GM12892 (cell line): ENCODE measurements at regions not wholly inside any gene's neighbourhood (a gene's known extent, or its start where the extent isn't known, plus 50 kb on each side); places are given as distances from the start of the nearest gene placed in this dataset.

Experiments used
- DNase-seq: peaks from one replicate; pipeline ENCODE4 v3.0.0; 2011; ENCODE audit not compliant: insufficient read length
- FAIRE-seq: peaks from 2 replicates; lab custom pipeline; 2011; peaks lifted over from hg19 to GRCh38; lab: Jason Lieb, UNC
- POLR2A ChIP-seq: IDR thresholded peaks from 2 replicates; pipeline ENCODE4 v1.6.1; 2011; ENCODE audit warnings: low read depth, low read length, control low read depth
- POLR2AphosphoS5 ChIP-seq: IDR thresholded peaks from 2 replicates; pipeline ENCODE4 v1.6.1; 2011; ENCODE audit warnings: low read depth, low read length, control low read depth
- TAF1 ChIP-seq: IDR thresholded peaks from 2 replicates; pipeline ENCODE4 v1.6.1; 2011; ENCODE audit warnings: low read depth, mild to moderate bottlenecking, control low read depth, low read length, borderline replicate concordance

DNA sequence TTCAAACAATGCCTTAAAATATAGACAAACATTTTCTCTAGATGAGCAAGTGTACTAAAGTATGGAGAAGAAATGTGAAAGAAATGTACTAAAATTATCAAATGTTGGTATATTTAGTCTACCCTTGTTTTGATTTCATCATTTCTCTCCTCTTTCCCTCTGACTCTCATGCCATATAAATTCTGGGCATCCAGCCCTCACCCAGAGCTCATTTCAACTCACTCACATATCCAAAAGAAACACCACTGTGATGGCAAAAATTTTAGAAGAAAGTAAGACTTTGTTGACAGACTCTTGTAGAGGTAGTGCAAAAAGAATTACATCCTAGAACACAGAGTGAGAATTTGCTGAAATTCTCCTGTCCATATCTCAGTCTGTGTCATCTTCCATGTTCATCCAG is 377.8 kb upstream of the SUCLG2 start:
- TF ChIP-seq POLR2AphosphoS5 = no peak
- no peak for FAIRE-seq

GRCh38 chr3:68025189-68025588 is 370.8 kb upstream of the SUCLG2 start:
- FAIRE-seq = no peak
- DNase-seq = no peak
- TF ChIP-seq POLR2AphosphoS5 (no peak), TAF1 (no peak), POLR2A (no peak)

More for the DNA sequence above, 377.8 kb upstream of the SUCLG2 start:
- no peak for DNase-seq

DNA sequence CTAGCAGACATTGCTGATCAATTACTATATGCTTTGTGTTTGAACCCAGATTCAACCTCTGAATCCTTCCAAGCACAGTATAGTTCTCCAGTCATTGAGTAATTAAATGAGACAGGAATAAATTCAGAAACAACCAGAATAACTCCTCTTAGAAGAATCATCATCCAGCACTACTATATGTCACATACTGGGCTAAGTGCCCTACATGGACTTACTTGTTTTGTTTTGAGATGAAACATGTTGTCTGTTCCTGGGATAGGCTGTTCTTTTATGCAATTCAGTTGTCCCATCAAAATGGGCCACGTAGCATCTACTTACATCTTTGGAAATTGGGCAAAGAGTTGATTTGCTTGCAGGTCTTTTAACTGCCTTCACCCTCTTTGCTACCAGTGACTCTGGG is 365.5 kb upstream of the SUCLG2 start:
- no peak for DNase-seq

GRCh38 chr3:68018275-68018674 is 363.9 kb upstream of the SUCLG2 start:
- FAIRE-seq (no peak), DNase-seq (no peak)
- no peak for TF ChIP-seq POLR2A
- no peak for TF ChIP-seq POLR2AphosphoS5
- no peak for TF ChIP-seq TAF1

More for the DNA sequence above, 365.5 kb upstream of the SUCLG2 start:
- no peak for TF ChIP-seq POLR2AphosphoS5
- TF ChIP-seq TAF1 = no peak
- TF ChIP-seq POLR2A = no peak
- FAIRE-seq = no peak

DNA sequence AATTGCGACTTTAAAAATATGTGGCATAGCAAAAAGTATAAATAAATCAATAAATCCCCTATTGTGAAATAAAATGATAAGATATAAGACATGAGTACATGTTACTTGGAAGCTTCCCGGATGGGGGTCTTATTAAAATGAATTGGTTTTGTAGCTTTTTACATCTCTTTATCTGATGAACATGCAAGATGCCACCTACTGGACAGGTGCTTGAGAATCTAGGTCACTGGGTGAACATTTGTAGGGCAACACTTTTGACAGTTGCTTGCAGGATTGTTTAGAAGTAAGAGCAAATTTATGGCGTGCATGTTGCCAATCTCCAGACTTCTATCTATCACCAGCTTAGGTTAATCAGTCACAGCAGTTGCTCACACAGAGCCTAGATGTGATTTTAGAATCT is 362.7 kb upstream of the SUCLG2 start:
- no peak for TF ChIP-seq POLR2AphosphoS5
- TF ChIP-seq TAF1 = no peak
- TF ChIP-seq POLR2A = no peak
- no peak for FAIRE-seq
- no peak for DNase-seq

GRCh38 chr3:68009900-68010299 is 355.5 kb upstream of the SUCLG2 start:
- FAIRE-seq = no peak
- no peak for DNase-seq
- TF ChIP-seq POLR2A = no peak

- FAIRE-seq (no peak), DNase-seq (no peak)
- TF ChIP-seq TAF1 = no peak
- no peak for TF ChIP-seq POLR2AphosphoS5
- TF ChIP-seq POLR2A = no peak
These were observed 353.3 kb upstream of the SUCLG2 start for GRCh38 chr3:68007621-68008226.

DNA sequence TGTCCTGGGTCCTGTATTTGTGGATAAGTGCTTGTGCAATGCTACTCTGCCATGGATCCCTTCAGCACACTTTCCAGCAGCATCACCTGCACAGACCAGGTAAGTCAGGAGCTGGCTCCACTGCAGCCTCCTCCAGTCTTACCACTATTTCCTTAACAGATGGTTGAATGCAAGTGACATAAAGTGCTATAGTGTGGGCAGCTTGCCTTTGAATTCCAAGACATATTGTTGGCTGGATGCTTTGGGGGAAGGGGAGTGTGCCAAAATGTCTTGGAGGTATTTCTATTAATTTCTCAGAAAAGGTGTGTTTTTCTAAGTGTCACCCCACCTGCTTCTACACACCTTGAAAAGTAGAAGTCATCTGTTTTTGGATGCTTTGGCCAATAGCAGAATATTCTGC is 352.2 kb upstream of the SUCLG2 start:
- TF ChIP-seq TAF1 (no peak), POLR2A (no peak), POLR2AphosphoS5 (no peak)
- FAIRE-seq = no peak
- DNase-seq = no peak

- TF ChIP-seq POLR2AphosphoS5 = no peak
- TF ChIP-seq TAF1 = no peak
- TF ChIP-seq POLR2A = no peak
- FAIRE-seq = no peak
- DNase-seq = no peak
These were observed 349.7 kb upstream of the SUCLG2 start for GRCh38 chr3:68004091-68004490.

- DNase-seq = no peak
- FAIRE-seq = no peak
- TF ChIP-seq POLR2AphosphoS5 (no peak), TAF1 (no peak), POLR2A (no peak)
These were observed 343.9 kb upstream of the SUCLG2 start for GRCh38 chr3:67998281-67998680.

DNA sequence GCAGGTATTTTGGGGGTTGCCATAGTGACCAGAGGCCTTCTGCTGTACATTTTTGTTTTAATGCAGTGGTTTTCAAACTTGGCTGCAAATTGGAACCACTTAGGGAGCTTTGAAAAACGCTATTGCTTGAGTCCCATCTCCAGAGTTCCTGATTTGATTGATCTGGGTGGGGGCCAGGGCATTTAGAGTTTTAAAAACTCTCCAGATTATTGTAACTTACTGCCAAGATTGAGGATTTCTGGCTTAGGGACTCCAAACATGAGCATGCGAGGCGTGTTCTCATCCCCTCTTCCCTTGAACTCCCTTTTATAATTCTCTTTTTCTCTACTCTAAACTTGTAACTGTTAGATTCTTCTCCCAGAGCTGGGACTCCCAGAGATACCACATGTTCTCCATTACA is 340.8 kb upstream of the SUCLG2 start:
- DNase-seq (no peak), FAIRE-seq (no peak)
- TF ChIP-seq POLR2A (no peak), TAF1 (no peak), POLR2AphosphoS5 (no peak)

DNA sequence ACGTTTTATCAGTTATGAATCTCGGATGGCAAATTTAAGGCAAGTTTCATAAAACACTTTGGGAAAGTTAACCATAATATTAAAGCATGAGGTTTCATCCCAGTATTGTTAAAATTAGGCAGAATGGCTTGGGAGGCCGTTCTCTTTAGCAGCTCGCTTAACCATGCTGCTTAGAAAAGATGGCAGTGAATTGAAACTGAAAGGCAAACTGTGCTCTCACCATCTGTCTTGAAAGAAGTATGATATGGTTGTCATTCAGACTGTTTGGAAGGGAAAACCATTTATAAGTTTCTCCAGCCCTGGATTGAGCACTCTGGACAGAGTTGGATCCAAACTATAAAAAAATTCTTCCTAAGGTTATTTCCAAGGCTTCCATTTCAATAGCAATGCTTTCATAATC is 332.3 kb upstream of the SUCLG2 start:
- no peak for TF ChIP-seq TAF1
- TF ChIP-seq POLR2A = no peak
- TF ChIP-seq POLR2AphosphoS5 = no peak
- FAIRE-seq (no peak), DNase-seq (no peak)

DNA sequence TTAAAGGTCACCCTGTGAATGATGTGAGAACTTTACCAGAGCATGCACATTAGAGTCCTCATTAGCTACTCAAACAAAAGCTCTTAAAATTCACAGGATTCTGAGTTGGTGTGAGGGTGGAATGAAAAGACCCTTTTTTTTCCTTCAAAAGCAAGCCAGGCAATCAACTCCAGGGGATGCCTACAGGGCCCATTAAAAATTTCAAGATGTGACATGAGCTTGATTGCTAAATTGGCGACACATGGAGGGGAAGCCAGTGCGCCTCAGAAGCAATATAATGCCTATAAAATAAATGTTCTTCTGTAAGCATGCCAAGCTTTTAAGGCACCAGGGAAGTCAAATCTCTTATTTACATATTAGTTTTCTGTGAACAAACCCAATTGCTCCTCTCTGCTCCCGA is 328.8 kb upstream of the SUCLG2 start:
- no peak for FAIRE-seq
- DNase-seq = no peak
- TF ChIP-seq POLR2AphosphoS5 = no peak

- FAIRE-seq = no peak
- DNase-seq = no peak
- no peak for TF ChIP-seq POLR2A
- TF ChIP-seq TAF1 = no peak
- no peak for TF ChIP-seq POLR2AphosphoS5
These were observed 326.7 kb upstream of the SUCLG2 start for GRCh38 chr3:67981077-67981476.
